ENCODE measurements at regions not wholly inside any gene's neighbourhood (a gene's known extent, or its start where the extent isn't known, plus 50 kb on each side); places are given as distances from the start of the nearest gene placed in this dataset.
"Not testable (repeated sequence)": the region's sequence is repeated elsewhere in the genome, so short reads cannot be mapped to it uniquely, and the experiment has no call there.

GRCh38 chr9:102482776-102483175 is 512.4 kb upstream of the CYLC2 start:
- H3K4me2 ChIP-seq (ENCODE audit: low read depth, low read length, poor library complexity, severe bottlenecking) = no peak overlapping the region
- no peak overlapping the region for H3K4me3 ChIP-seq (ENCODE audit: low read length, poor library complexity, severe bottlenecking)
- H4K20me1 ChIP-seq (ENCODE audit: insufficient read depth, low read length, poor library complexity, severe bottlenecking) = no peaks in the 10 kb centered on the region
- H3K9ac ChIP-seq (ENCODE audit: low read depth, low read length, poor library complexity, severe bottlenecking) = no peak overlapping the region
- TF ChIP-seq EZH2phosphoT487 (IDR thresholded peaks at IDR 0.05; ENCODE audit: borderline replicate concordance) = no peak
- no peaks in the 10 kb centered on the region for H3K4me1 ChIP-seq (ENCODE audit: insufficient read depth, low read length, poor library complexity, severe bottlenecking)
- no peaks in the 10 kb centered on the region for H3K9me3 ChIP-seq (ENCODE audit: insufficient read depth, low read depth, low read length)
- no peaks in the 10 kb centered on the region for H3K36me3 ChIP-seq (ENCODE audit: insufficient read depth, low read length)
- no peaks in the 10 kb centered on the region for H3K9me2 ChIP-seq (replicated peaks; ENCODE audit: low read depth, low read length)
- no peaks in the 10 kb centered on the region for H3F3A ChIP-seq (ENCODE audit: low read depth)
- no peaks in the 10 kb centered on the region for H3K27me3 ChIP-seq (ENCODE audit: insufficient read depth, low read length, poor library complexity, severe bottlenecking)
- no peaks in the 10 kb centered on the region for H3K79me2 ChIP-seq (ENCODE audit: insufficient read depth, low read length)
- H2AFZ ChIP-seq (ENCODE audit: low read length) = no peak overlapping the region

- Histone ChIP-seq H3K4me3 (ENCODE audit: low read length, poor library complexity, severe bottlenecking) (no peak overlapping the region), H3K27me3 (ENCODE audit: insufficient read depth, low read length, poor library complexity, severe bottlenecking) (no peaks in the 10 kb centered on the region), H4K20me1 (ENCODE audit: insufficient read depth, low read length, poor library complexity, severe bottlenecking) (no peaks in the 10 kb centered on the region), H3K4me2 (ENCODE audit: low read depth, low read length, poor library complexity, severe bottlenecking) (no peak overlapping the region), H3K9ac (ENCODE audit: low read depth, low read length, poor library complexity, severe bottlenecking) (no peak overlapping the region), H3K4me1 (ENCODE audit: insufficient read depth, low read length, poor library complexity, severe bottlenecking) (no peaks in the 10 kb centered on the region), H3K9me3 (ENCODE audit: insufficient read depth, low read depth, low read length) (no peaks in the 10 kb centered on the region), H2AFZ (ENCODE audit: low read length) (no peak overlapping the region), H3F3A (ENCODE audit: low read depth) (no peaks in the 10 kb centered on the region), H3K79me2 (ENCODE audit: insufficient read depth, low read length) (no peaks in the 10 kb centered on the region), H3K9me2 (replicated peaks; ENCODE audit: low read depth, low read length) (no peaks in the 10 kb centered on the region), H3K36me3 (ENCODE audit: insufficient read depth, low read length) (no peaks in the 10 kb centered on the region)
- no peak for TF ChIP-seq EZH2phosphoT487 (IDR thresholded peaks at IDR 0.05; ENCODE audit: borderline replicate concordance)
Measured at GRCh38 chr9:102479191-102479590, 515.9 kb upstream of the CYLC2 start.

- no peaks in the 10 kb centered on the region for H3K4me1 ChIP-seq (ENCODE audit: insufficient read depth, low read length, poor library complexity, severe bottlenecking)
- H4K20me1 ChIP-seq (ENCODE audit: insufficient read depth, low read length, poor library complexity, severe bottlenecking) = no peaks in the 10 kb centered on the region
- H3K36me3 ChIP-seq (ENCODE audit: insufficient read depth, low read length) = no peaks in the 10 kb centered on the region
- no peak overlapping the region for H2AFZ ChIP-seq (ENCODE audit: low read length)
- TF ChIP-seq EZH2phosphoT487 (IDR thresholded peaks at IDR 0.05; ENCODE audit: borderline replicate concordance) = no peak
- no peak for TF ChIP-seq CTCF (conservative IDR thresholded peaks at IDR 0.05; ENCODE audit: low read length)
- no peaks in the 10 kb centered on the region for H3K9me3 ChIP-seq (ENCODE audit: insufficient read depth, low read depth, low read length)
- no peaks in the 10 kb centered on the region for H3K79me2 ChIP-seq (ENCODE audit: insufficient read depth, low read length)
- H3K27me3 ChIP-seq (ENCODE audit: insufficient read depth, low read length, poor library complexity, severe bottlenecking) = no peaks in the 10 kb centered on the region
- no peaks in the 10 kb centered on the region for H3K9me2 ChIP-seq (replicated peaks; ENCODE audit: low read depth, low read length)
- H3K9ac ChIP-seq (ENCODE audit: low read depth, low read length, poor library complexity, severe bottlenecking) = no peak overlapping the region
- no peak overlapping the region for H3K4me2 ChIP-seq (ENCODE audit: low read depth, low read length, poor library complexity, severe bottlenecking)
- no peaks in the 10 kb centered on the region for H3F3A ChIP-seq (ENCODE audit: low read depth)
- no peak overlapping the region for H3K4me3 ChIP-seq (ENCODE audit: low read length, poor library complexity, severe bottlenecking)
Measured at GRCh38 chr9:102474357-102474756, 520.8 kb upstream of the CYLC2 start.

GRCh38 chr9:102469430-102469829 is 525.7 kb upstream of the CYLC2 start:
- not testable (repeated sequence) for H3F3A ChIP-seq (ENCODE audit: low read depth); H3K9ac ChIP-seq (ENCODE audit: low read depth, low read length, poor library complexity, severe bottlenecking); H3K36me3 ChIP-seq (ENCODE audit: insufficient read depth, low read length); H4K20me1 ChIP-seq (ENCODE audit: insufficient read depth, low read length, poor library complexity, severe bottlenecking); H2AFZ ChIP-seq (ENCODE audit: low read length); H3K4me3 ChIP-seq (ENCODE audit: low read length, poor library complexity, severe bottlenecking); H3K9me3 ChIP-seq (ENCODE audit: insufficient read depth, low read depth, low read length); H3K27me3 ChIP-seq (ENCODE audit: insufficient read depth, low read length, poor library complexity, severe bottlenecking); H3K4me1 ChIP-seq (ENCODE audit: insufficient read depth, low read length, poor library complexity, severe bottlenecking); H3K4me2 ChIP-seq (ENCODE audit: low read depth, low read length, poor library complexity, severe bottlenecking); H3K9me2 ChIP-seq (replicated peaks; ENCODE audit: low read depth, low read length); H3K79me2 ChIP-seq (ENCODE audit: insufficient read depth, low read length)
